MM.1S (cell line): ENCODE measurements at regions not wholly inside any gene's neighbourhood (a gene's known extent, or its start where the extent isn't known, plus 50 kb on each side); places are given as distances from the start of the nearest gene placed in this dataset.
"Not testable (repeated sequence)": the region's sequence is repeated elsewhere in the genome, so short reads cannot be mapped to it uniquely, and the experiment has no call there.

ENCODE experiments used
- DNase-seq: peaks from one replicate; pipeline ENCODE4 v3.0.0-alpha.2; 2015
- H2AFZ ChIP-seq: fragments of 300-600 bp; sonication (generic); 2 replicates; pipeline ENCODE4 v1.6.0; 2016; ENCODE audit warnings: antibody characterized with exemption, low read length
- H3F3A ChIP-seq: fragments of 300-600 bp; sonication (generic); 2 replicates; pipeline ENCODE4 v1.6.1; 2016; ENCODE audit warnings: mild to moderate bottlenecking, antibody characterized with exemption, low read length, moderate library complexity, mixed read lengths; ENCODE audit not compliant: insufficient read depth
- H3K27ac ChIP-seq: fragments of 300-600 bp; sonication (generic); 2 replicates; pipeline ENCODE4 v1.5.1; 2016; ENCODE audit warnings: mild to moderate bottlenecking, low read length
- H3K27me3 ChIP-seq: fragments of 300-600 bp; sonication (generic); replicated peaks from 2 replicates; pipeline ENCODE4 v1.6.0; 2016; ENCODE audit warnings: low read length; ENCODE audit not compliant: insufficient read depth
- H3K36me3 ChIP-seq: fragments of 300-600 bp; sonication (generic); replicated peaks from 2 replicates; pipeline ENCODE4 v1.6.1; 2016; ENCODE audit warnings: mild to moderate bottlenecking, low read length, mixed read lengths; ENCODE audit not compliant: insufficient read depth
- H3K4me1 ChIP-seq: fragments of 300-600 bp; sonication (generic); 2 replicates; pipeline ENCODE4 v1.6.1; 2016; ENCODE audit warnings: low read length, mixed read lengths
- H3K4me2 ChIP-seq: fragments of 300-600 bp; sonication (generic); 2 replicates; pipeline ENCODE4 v1.6.0; 2016; ENCODE audit warnings: low read depth, low read length
- H3K4me3 ChIP-seq: fragments of 300-600 bp; sonication (generic); 2 replicates; pipeline ENCODE4 v1.5.1; 2016; ENCODE audit warnings: low read length, mixed read lengths
- H3K79me2 ChIP-seq: fragments of 300-600 bp; sonication (generic); 2 replicates; pipeline ENCODE4 v1.6.1; 2016; ENCODE audit warnings: mixed run types, low read length, mixed read lengths
- H3K9ac ChIP-seq: fragments of 300-600 bp; sonication (generic); 2 replicates; pipeline ENCODE4 v1.6.1; 2016; ENCODE audit warnings: low read length, mixed read lengths
- H3K9me2 ChIP-seq: fragments of 300-600 bp; sonication (generic); replicated peaks from 2 replicates; pipeline ENCODE4 v1.6.1; 2016; ENCODE audit warnings: mild to moderate bottlenecking, low read length, mixed read lengths; ENCODE audit not compliant: insufficient read depth
- H3K9me3 ChIP-seq: fragments of 300-600 bp; sonication (generic); replicated peaks from 2 replicates; pipeline ENCODE4 v1.6.1; 2016; ENCODE audit warnings: mild to moderate bottlenecking, low read length, mixed read lengths; ENCODE audit not compliant: insufficient read depth
- H4K20me1 ChIP-seq: fragments of 300-600 bp; sonication (generic); 2 replicates; pipeline ENCODE4 v1.6.1; 2016; ENCODE audit warnings: mild to moderate bottlenecking, low read length, moderate library complexity, mixed read lengths; ENCODE audit not compliant: insufficient read depth
- EZH2 ChIP-seq: fragments of 300-600 bp; sonication (generic); optimal IDR thresholded peaks from 2 replicates; pipeline ENCODE3; 2017; ENCODE audit warnings: low read depth, mild to moderate bottlenecking, antibody characterized with exemption, low read length, mixed read lengths
- EZH2phosphoT487 ChIP-seq: fragments of 300-600 bp; sonication (generic); IDR thresholded peaks from 2 replicates; pipeline ENCODE4 v1.6.1; 2018; ENCODE audit warnings: antibody characterized with exemption, low read length
- TF ChIP-seq, protein P1 (sequence below): fragments of 300-600 bp; sonication (generic); IDR thresholded peaks from 2 replicates; pipeline ENCODE4 v1.5.1; 2016; ENCODE audit warnings: antibody characterized with exemption, low read length, mixed read lengths

DNA sequence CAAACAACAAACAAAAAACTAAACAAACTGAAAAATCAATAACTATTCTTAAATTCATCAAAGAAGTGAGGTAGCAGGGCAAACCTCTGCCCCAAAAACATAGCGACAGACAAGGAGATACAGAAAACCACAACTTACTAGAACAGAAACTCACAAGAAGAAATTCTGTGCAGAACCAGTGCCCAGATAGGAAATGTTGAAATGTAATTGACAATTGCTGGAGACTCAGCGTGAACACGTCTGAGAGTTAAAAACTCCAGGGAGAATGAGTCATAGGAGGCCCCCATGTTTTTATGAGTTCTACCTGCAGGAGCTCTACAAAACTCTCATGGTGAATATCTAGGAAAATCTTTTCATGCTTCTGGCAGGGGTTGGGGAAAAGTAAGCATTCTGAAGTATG, 95.5 kb upstream of the SETMAR start:
- Histone ChIP-seq H3K36me3 (no peaks in the 10 kb centered on the region), H3K9me3 (no peaks in the 10 kb centered on the region), H3K9me2 (no peaks in the 10 kb centered on the region), H3K4me3 (no peak overlapping the region), H3K27ac (no peak overlapping the region), H4K20me1 (no peaks in the 10 kb centered on the region), H2AFZ (no peak overlapping the region), H3K4me1 (no peaks in the 10 kb centered on the region), H3F3A (no peaks in the 10 kb centered on the region), H3K79me2 (no peaks in the 10 kb centered on the region), H3K9ac (no peak overlapping the region), H3K4me2 (no peak overlapping the region), H3K27me3 (no peaks in the 10 kb centered on the region)
- TF ChIP-seq EZH2phosphoT487 = no peak
- TF ChIP-seq EZH2 = no peak
- TF ChIP-seq, protein P1, sequence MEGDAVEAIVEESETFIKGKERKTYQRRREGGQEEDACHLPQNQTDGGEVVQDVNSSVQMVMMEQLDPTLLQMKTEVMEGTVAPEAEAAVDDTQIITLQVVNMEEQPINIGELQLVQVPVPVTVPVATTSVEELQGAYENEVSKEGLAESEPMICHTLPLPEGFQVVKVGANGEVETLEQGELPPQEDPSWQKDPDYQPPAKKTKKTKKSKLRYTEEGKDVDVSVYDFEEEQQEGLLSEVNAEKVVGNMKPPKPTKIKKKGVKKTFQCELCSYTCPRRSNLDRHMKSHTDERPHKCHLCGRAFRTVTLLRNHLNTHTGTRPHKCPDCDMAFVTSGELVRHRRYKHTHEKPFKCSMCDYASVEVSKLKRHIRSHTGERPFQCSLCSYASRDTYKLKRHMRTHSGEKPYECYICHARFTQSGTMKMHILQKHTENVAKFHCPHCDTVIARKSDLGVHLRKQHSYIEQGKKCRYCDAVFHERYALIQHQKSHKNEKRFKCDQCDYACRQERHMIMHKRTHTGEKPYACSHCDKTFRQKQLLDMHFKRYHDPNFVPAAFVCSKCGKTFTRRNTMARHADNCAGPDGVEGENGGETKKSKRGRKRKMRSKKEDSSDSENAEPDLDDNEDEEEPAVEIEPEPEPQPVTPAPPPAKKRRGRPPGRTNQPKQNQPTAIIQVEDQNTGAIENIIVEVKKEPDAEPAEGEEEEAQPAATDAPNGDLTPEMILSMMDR = no peak
- no peak for DNase-seq

DNA sequence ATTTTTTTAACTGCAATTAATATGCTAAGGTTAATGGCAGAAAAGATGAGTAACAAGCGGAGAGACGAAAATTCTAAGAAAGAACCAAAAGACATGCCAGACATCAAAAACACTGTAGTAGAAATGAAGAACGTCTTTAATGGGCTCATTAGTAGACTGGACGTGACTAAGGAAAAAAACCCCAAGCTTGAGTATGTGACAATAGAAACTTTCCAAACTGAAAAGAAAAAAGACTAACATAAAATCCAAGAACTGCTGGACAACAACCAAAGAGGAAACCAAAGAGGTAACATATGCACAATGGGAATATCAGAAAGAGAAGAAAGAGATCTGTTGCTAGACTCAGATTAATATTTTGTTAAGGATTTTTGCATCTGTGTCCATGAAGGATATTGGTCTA, 94.6 kb upstream of the SETMAR start:
- H3K27me3 ChIP-seq = no peaks in the 10 kb centered on the region
- no peak overlapping the region for H3K27ac ChIP-seq
- H3K4me3 ChIP-seq = no peak overlapping the region
- H4K20me1 ChIP-seq = no peaks in the 10 kb centered on the region
- TF ChIP-seq EZH2 (no peak), EZH2phosphoT487 (no peak)
- TF ChIP-seq, protein P1 = no peak
- H3K79me2 ChIP-seq = no peaks in the 10 kb centered on the region
- H2AFZ ChIP-seq = no peak overlapping the region
- no peaks in the 10 kb centered on the region for H3K9me2 ChIP-seq
- no peak overlapping the region for H3K9ac ChIP-seq
- DNase-seq = no peak
- no peaks in the 10 kb centered on the region for H3K9me3 ChIP-seq
- no peaks in the 10 kb centered on the region for H3K36me3 ChIP-seq
- H3F3A ChIP-seq = no peaks in the 10 kb centered on the region
- no peak overlapping the region for H3K4me2 ChIP-seq
- no peaks in the 10 kb centered on the region for H3K4me1 ChIP-seq

DNA sequence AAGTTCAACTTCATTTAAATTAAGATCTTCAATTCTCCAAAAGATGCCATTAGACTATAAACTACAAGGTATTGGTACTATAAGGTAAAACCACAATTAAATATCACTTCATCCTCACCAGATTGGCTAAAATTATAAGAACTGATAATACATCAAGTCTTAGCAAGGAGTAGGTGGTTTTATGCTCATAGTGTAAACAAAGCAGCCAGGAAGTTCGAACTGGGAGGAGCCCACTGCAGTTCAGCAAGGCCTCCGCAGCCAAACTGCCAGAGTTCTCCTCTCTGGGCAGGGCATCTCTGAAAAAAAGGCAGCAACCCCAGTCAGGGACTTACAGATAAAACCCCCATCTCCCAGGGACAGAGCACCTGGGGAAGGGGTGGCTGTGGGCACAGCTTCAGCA, 91.6 kb upstream of the SETMAR start:
- Histone ChIP-seq H3K9me2 (no peaks in the 10 kb centered on the region), H3K9ac (no peak overlapping the region), H3K4me1 (no peaks in the 10 kb centered on the region), H3K79me2 (no peaks in the 10 kb centered on the region), H3K9me3 (no peaks in the 10 kb centered on the region), H3K4me2 (no peak overlapping the region), H3K36me3 (no peaks in the 10 kb centered on the region), H4K20me1 (no peaks in the 10 kb centered on the region), H3K27me3 (no peaks in the 10 kb centered on the region), H3K27ac (no peak overlapping the region), H3K4me3 (no peak overlapping the region), H2AFZ (no peak overlapping the region), H3F3A (no peaks in the 10 kb centered on the region)
- no peak for TF ChIP-seq EZH2
- TF ChIP-seq, protein P1 = no peak
- DNase-seq = no peak

DNA sequence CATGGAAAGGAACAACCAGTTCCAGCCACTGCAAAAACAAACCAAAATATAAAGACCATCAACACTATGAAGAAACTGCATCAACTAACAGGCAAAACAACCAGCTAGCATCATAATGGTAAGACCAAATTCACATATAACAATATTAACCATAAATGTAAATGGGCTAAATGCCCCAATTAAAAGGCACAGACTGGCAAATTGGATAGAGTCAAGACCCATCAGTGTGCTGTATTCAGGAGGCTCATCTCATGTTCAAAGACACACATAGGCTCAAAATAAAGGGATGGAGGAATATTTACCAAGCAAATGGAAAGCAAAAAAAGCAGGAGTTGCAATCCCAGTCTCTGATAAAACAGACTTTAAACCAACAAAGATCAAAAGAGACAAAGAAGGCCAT, 89.7 kb upstream of the SETMAR start:
- not testable (repeated sequence) for H3K4me1 ChIP-seq, H3K9me3 ChIP-seq, H3K27me3 ChIP-seq, H3K4me2 ChIP-seq, H3K9ac ChIP-seq, H3K27ac ChIP-seq, H3F3A ChIP-seq, H3K4me3 ChIP-seq, DNase-seq, H2AFZ ChIP-seq, H3K9me2 ChIP-seq, H3K36me3 ChIP-seq, H4K20me1 ChIP-seq, H3K79me2 ChIP-seq

DNA sequence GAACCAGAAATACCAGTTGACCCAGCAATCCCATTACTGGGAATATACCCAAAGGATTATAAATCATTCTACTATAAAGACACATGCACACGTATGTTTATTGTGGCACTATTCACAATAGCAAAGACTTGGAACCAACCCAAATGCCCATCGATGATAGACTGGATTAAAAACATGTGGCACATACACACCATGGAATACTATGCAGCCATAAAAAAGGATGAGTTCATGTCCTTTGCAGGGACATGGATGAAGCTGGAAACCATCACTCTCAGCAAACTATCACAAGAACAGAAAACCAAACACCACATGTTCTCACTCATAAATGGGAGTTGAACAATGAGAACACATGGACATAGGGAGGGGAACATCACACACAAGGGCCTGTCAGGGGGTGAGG, 86.2 kb upstream of the SETMAR start:
- not testable (repeated sequence) for H3K4me2 ChIP-seq, DNase-seq, H3K9me3 ChIP-seq, H3F3A ChIP-seq, H3K27me3 ChIP-seq, H3K9ac ChIP-seq, H3K4me1 ChIP-seq, H3K9me2 ChIP-seq, H3K27ac ChIP-seq, H3K79me2 ChIP-seq, H2AFZ ChIP-seq, H3K4me3 ChIP-seq, H4K20me1 ChIP-seq, H3K36me3 ChIP-seq
